ENCODE measurements at regions not wholly inside any gene's neighbourhood (a gene's known extent, or its start where the extent isn't known, plus 50 kb on each side); places are given as distances from the start of the nearest gene placed in this dataset.

GRCh38 chr14:80346395-80346794 is 135.1 kb upstream of the DIO2 start:
- intact Hi-C loops (cut with DNase I): no loop called here
- Histone ChIP-seq H3K27me3 (no peaks in the 10 kb centered on the region), H3K9me3 (peaks cover 0 to 5% (median 0%) of the 10 kb centered on the region in 12 donors), H3K4me3 (no peak overlapping the region), H3K27ac (no peak overlapping the region), H3K36me3 (no peaks in the 10 kb centered on the region), H3K4me1 (no peaks in the 10 kb centered on the region)
- no peak for TF ChIP-seq POLR2A (IDR thresholded peaks at IDR 0.05)
- TF ChIP-seq CTCF (IDR thresholded peaks at IDR 0.05): no peak
- DNase-seq (no peak), ATAC-seq (no peak)
- 58 to 69% (median 63%) methylated on average over 2 of the region's 2 CpGs for WGBS, 4 donors

- intact Hi-C loops (cut with DNase I): no loop called here
- ATAC-seq (no peak), DNase-seq (no peak)
- TF ChIP-seq CTCF (IDR thresholded peaks at IDR 0.05) (no peak), POLR2A (IDR thresholded peaks at IDR 0.05) (no peak)
- 79 to 91% (median 85%) methylated on average over 1 of the region's 1 CpG for WGBS, 4 donors
- peaks cover 0 to 5% (median 0%) of the 10 kb centered on the region in 12 donors for H3K9me3 ChIP-seq
- no peaks in the 10 kb centered on the region for H3K27me3 ChIP-seq
- H3K36me3 ChIP-seq: no peaks in the 10 kb centered on the region
- no peaks in the 10 kb centered on the region for H3K4me1 ChIP-seq
- H3K27ac ChIP-seq: no peak overlapping the region
- no peak overlapping the region for H3K4me3 ChIP-seq
Measured at GRCh38 chr14:80344208-80344607, 132.9 kb upstream of the DIO2 start.

- no peak overlapping the region for H3K27ac ChIP-seq
- intact Hi-C loops (cut with DNase I): no loop called here
- WGBS, 4 donors: 56 to 70% (median 65%) methylated on average over 2 of the region's 2 CpGs
- no peak for ATAC-seq
- TF ChIP-seq POLR2A (IDR thresholded peaks at IDR 0.05): no peak
- TF ChIP-seq CTCF (IDR thresholded peaks at IDR 0.05): no peak
- H3K36me3 ChIP-seq: no peaks in the 10 kb centered on the region
- no peaks in the 10 kb centered on the region for H3K9me3 ChIP-seq
- DNase-seq: no peak
- H3K4me3 ChIP-seq: no peak overlapping the region
- peaks cover 0 to 5% (median 0%) of the 10 kb centered on the region in 12 donors for H3K4me1 ChIP-seq
- H3K27me3 ChIP-seq: no peaks in the 10 kb centered on the region
Measured at GRCh38 chr14:80336608-80337106, 125.4 kb upstream of the DIO2 start.

GRCh38 chr14:80325688-80326087 is 114.4 kb upstream of the DIO2 start:
- H3K4me1 ChIP-seq: no peaks in the 10 kb centered on the region
- H3K27me3 ChIP-seq: no peaks in the 10 kb centered on the region
- WGBS, 4 donors: 32 to 39% (median 38%) methylated on average over 1 of the region's 1 CpG
- no peak overlapping the region for H3K4me3 ChIP-seq
- no peak for ATAC-seq
- DNase-seq: no peak
- H3K36me3 ChIP-seq: no peaks in the 10 kb centered on the region
- no peak for TF ChIP-seq POLR2A (IDR thresholded peaks at IDR 0.05)
- TF ChIP-seq CTCF (IDR thresholded peaks at IDR 0.05): no peak
- peaks cover 0 to 8% (median 0%) of the 10 kb centered on the region in 12 donors for H3K9me3 ChIP-seq
- intact Hi-C loops (cut with DNase I): no loop called here
- H3K27ac ChIP-seq: no peak overlapping the region
